NB4 (cell line): ENCODE measurements at regions not wholly inside any gene's neighbourhood (a gene's known extent, or its start where the extent isn't known, plus 50 kb on each side); places are given as distances from the start of the nearest gene placed in this dataset.

Source experiments
- DNase-seq: peaks from one replicate; pipeline ENCODE4 v3.0.0; 2010; ENCODE audit warnings: low read depth
- H3K4me3 ChIP-seq: one replicate; pipeline ENCODE4 v1.5.1; 2011; ENCODE audit warnings: mild to moderate bottlenecking, low read depth, low read length, moderate library complexity
- MAX ChIP-seq: IDR thresholded peaks from 2 replicates; pipeline ENCODE4 v1.6.1; 2011; ENCODE audit warnings: low read depth, low read length
- MYC ChIP-seq: IDR thresholded peaks from 2 replicates; pipeline ENCODE4 v1.6.1; 2011; ENCODE audit warnings: low read depth, low read length
- POLR2A ChIP-seq: IDR thresholded peaks from 2 replicates; pipeline ENCODE4 v1.6.1; 2011; ENCODE audit warnings: mild to moderate bottlenecking; ENCODE audit not compliant: insufficient read length; ENCODE audit errors: extremely low read depth
- TF ChIP-seq, protein P1 (sequence below): IDR thresholded peaks from one replicate; pipeline ENCODE4 v1.5.1; 2012; ENCODE audit warnings: low read depth, low read length

DNA sequence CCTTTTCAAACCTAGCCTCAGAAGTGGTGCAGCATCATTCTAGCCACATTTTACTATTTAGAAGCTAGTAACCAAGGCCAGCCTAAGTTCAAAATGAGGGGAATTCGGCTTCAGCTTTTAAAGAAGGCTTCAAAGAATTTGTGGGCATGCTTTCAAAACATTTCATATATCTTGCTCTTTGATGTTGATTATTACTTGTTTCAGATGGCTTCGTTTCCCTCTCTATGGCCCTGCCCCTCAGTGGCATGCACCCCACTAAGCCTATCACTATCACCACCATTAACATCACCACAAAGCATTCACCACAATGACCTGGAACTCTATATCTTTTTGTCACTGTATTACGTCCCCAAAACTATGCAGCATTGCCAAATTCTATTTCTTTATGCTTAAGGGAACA, 51.2 kb upstream of the FAM47B start:
- no peak for TF ChIP-seq MAX
- TF ChIP-seq, protein P1, sequence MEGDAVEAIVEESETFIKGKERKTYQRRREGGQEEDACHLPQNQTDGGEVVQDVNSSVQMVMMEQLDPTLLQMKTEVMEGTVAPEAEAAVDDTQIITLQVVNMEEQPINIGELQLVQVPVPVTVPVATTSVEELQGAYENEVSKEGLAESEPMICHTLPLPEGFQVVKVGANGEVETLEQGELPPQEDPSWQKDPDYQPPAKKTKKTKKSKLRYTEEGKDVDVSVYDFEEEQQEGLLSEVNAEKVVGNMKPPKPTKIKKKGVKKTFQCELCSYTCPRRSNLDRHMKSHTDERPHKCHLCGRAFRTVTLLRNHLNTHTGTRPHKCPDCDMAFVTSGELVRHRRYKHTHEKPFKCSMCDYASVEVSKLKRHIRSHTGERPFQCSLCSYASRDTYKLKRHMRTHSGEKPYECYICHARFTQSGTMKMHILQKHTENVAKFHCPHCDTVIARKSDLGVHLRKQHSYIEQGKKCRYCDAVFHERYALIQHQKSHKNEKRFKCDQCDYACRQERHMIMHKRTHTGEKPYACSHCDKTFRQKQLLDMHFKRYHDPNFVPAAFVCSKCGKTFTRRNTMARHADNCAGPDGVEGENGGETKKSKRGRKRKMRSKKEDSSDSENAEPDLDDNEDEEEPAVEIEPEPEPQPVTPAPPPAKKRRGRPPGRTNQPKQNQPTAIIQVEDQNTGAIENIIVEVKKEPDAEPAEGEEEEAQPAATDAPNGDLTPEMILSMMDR, result no peak
- TF ChIP-seq MYC, result no peak
- TF ChIP-seq POLR2A, result no peak
- no peak for DNase-seq
- no peak overlapping the region for H3K4me3 ChIP-seq
